ENCODE measurements at regions not wholly inside any gene's neighbourhood (a gene's known extent, or its start where the extent isn't known, plus 50 kb on each side); places are given as distances from the start of the nearest gene placed in this dataset.

DNA sequence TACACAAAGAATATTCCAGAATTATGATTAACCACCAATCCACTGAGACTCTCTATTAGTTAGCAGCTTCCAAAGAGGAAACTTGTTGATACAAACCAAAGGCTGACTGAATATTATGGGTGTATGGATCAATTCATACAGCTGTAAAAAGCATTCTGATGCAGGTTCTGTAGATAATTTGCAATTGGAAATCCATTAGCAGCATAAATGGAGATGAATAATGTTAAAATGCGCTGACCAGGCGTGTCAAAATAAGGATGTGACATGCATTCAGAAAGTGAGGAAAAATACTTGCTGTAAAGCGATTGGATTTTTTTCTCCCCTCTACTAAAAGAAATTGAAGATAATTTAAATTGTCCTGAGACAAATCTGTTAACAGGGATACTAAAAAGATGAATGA lies 169.0 kb upstream of the DDX18 start:
- no peak for TF ChIP-seq POLR2A (IDR thresholded peaks at IDR 0.05)
- TF ChIP-seq, protein P1, sequence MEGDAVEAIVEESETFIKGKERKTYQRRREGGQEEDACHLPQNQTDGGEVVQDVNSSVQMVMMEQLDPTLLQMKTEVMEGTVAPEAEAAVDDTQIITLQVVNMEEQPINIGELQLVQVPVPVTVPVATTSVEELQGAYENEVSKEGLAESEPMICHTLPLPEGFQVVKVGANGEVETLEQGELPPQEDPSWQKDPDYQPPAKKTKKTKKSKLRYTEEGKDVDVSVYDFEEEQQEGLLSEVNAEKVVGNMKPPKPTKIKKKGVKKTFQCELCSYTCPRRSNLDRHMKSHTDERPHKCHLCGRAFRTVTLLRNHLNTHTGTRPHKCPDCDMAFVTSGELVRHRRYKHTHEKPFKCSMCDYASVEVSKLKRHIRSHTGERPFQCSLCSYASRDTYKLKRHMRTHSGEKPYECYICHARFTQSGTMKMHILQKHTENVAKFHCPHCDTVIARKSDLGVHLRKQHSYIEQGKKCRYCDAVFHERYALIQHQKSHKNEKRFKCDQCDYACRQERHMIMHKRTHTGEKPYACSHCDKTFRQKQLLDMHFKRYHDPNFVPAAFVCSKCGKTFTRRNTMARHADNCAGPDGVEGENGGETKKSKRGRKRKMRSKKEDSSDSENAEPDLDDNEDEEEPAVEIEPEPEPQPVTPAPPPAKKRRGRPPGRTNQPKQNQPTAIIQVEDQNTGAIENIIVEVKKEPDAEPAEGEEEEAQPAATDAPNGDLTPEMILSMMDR (IDR thresholded peaks at IDR 0.05), result no peak
